Loucy (cell line): ENCODE measurements at regions not wholly inside any gene's neighbourhood (a gene's known extent, or its start where the extent isn't known, plus 50 kb on each side); places are given as distances from the start of the nearest gene placed in this dataset.

Experiments used
- CTCF ChIP-seq: fragments of 200-600 bp; sonication (generic); conservative IDR thresholded peaks from 2 replicates; pipeline ENCODE4 v1.5.1; 2014; ENCODE audit warnings: mild to moderate bottlenecking, antibody characterized with exemption, low read length
- EZH2phosphoT487 ChIP-seq: fragments of 200-600 bp; IDR thresholded peaks from 2 replicates; pipeline ENCODE4 v1.6.1; 2018; ENCODE audit warnings: antibody characterized with exemption, mild to moderate bottlenecking, moderate library complexity, borderline replicate concordance

GRCh38 chr18:56240405-56240804, 398.0 kb downstream of the TXNL1 start:
- TF ChIP-seq CTCF (no peak), EZH2phosphoT487 (no peak)
